ENCODE measurements at regions not wholly inside any gene's neighbourhood (a gene's known extent, or its start where the extent isn't known, plus 50 kb on each side); places are given as distances from the start of the nearest gene placed in this dataset.

- Histone ChIP-seq H3K36me3 (ENCODE audit: control insufficient read depth in 2 of 2, extremely low read depth in 1 of 2, insufficient read depth in 2 of 2, low read length in 2 of 2) (no peaks in the 10 kb centered on the region), H3K79me2 (ENCODE audit: control insufficient read depth, insufficient read depth, low read length) (no peaks in the 10 kb centered on the region), H2AFZ (ENCODE audit: low read depth, low read length) (no peak overlapping the region), H3K9me1 (replicated peaks; ENCODE audit: control insufficient read depth, extremely low read depth, insufficient read depth, low read length) (no peaks in the 10 kb centered on the region), H4K20me1 (replicated peaks; ENCODE audit: control insufficient read depth, extremely low read depth, insufficient read depth, low read length) (no peaks in the 10 kb centered on the region), H3K27me3 (ENCODE audit: control insufficient read depth in 2 of 2, insufficient read depth in 2 of 2, low read length in 2 of 2) (peaks cover 0 to 2% of the 10 kb centered on the region in 2 experiments), H3K9ac (replicated peaks; ENCODE audit: extremely low read depth, insufficient read depth, low read length) (no peak overlapping the region), H3K4me1 (ENCODE audit: control insufficient read depth, extremely low read depth, insufficient read depth, low read length) (peaks cover 4% of the 10 kb centered on the region), H3K4me2 (ENCODE audit: insufficient read depth, low read length) (no peak overlapping the region), H3K4me3 (replicated peaks in 1 of 3; ENCODE audit: insufficient read depth in 1 of 3, low read depth in 1 of 3, low read length in 3 of 3) (no peak overlapping the region), H3K9me3 (replicated peaks; ENCODE audit: control insufficient read depth, insufficient read depth, low read length) (no peaks in the 10 kb centered on the region), H3K27ac (ENCODE audit: insufficient read depth, low read depth, low read length) (no peak overlapping the region)
- dilution Hi-C loops (cut with MboI; ENCODE audit: extremely low pct_ligation_motif_present, low sequenced_read_pairs) (no loop called here), intact Hi-C loops (cut with micrococcal nuclease) (no loop called here)
- CTCF ChIA-PET, result interaction anchor here (1.1 kb wide), 1 partner anchor 100 kb away, joined by 3 read pairs; no protein-coding TSS in a partner anchor
- POLR2A ChIA-PET, result no interaction called here
- TF ChIP-seq MYC (IDR thresholded peaks at IDR 0.05; ENCODE audit: low read depth, low read length) (no peak), MAX (IDR thresholded peaks at IDR 0.05; ENCODE audit: insufficient read depth, insufficient read length) (no peak), FOS (IDR thresholded peaks at IDR 0.05; ENCODE audit: borderline replicate concordance, insufficient read depth, low read length) (no peak), CTCF (IDR thresholded peaks at IDR 0.05; ENCODE audit: extremely low read depth in 1 of 2, insufficient read depth in 1 of 2, low read depth in 1 of 2, low read length in 2 of 2) (no peak), POLR2A (IDR thresholded peaks at IDR 0.05; ENCODE audit: low read depth, low read length) (no peak), POLR2AphosphoS5 (IDR thresholded peaks at IDR 0.05; ENCODE audit: insufficient read depth, low read depth, low read length) (no peak), GATA2 (IDR thresholded peaks at IDR 0.05; ENCODE audit: insufficient read depth, insufficient read length, low read depth, low read length) (no peak), EZH2 (IDR thresholded peaks at IDR 0.05; ENCODE audit: borderline replicate concordance, low read depth, low read length, severe bottlenecking) (no peak), JUN (IDR thresholded peaks at IDR 0.05; ENCODE audit: borderline replicate concordance, insufficient read depth, insufficient read length, low read depth) (no peak)
- no TSS peak for BruUV-seq (replicated peaks)
- DNase-seq (ENCODE audit: low read depth, low spot score), result no peak
- no peak for FAIRE-seq
These were observed 307.0 kb upstream of the PTBP2 start for GRCh38 chr1:96414598-96414997.

Measured in endothelial cell of umbilical vein (primary cell).